ENCODE measurements at regions not wholly inside any gene's neighbourhood (a gene's known extent, or its start where the extent isn't known, plus 50 kb on each side); places are given as distances from the start of the nearest gene placed in this dataset.
"Not testable (repeated sequence)": the region's sequence is repeated elsewhere in the genome, so short reads cannot be mapped to it uniquely, and the experiment has no call there.

DNA sequence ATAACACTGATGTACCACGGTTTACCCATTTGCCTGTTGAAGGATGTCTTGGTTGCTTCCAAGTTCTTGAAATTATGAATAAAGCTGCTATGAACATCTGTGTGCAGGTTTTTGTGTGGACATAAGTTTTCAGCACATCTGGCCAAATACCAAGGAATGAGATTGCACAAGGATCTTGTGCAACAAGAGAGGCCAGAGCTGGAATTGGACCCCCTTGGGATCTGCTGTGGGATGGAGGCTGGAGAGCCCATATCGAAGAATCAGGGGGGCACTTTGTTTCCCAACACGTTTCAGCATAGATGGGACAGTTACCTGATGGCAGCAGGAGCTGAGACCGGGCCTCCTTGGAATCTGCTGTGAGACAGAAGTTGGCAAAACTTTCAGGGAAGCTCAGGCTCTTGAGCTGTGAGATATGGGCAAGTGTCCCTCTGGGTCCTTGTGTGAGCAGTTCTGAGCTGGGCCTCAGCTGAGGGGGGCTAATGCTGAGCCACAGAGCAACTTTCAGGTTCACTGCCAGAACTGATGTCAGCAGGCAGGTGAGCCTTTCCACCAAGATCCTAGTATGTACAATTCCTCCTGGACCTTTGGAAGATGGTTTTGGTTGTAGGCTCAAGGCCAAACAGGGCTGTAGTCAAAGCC lies 115.2 kb upstream of the RAB18 start:
- DNase-seq: no peak

DNA sequence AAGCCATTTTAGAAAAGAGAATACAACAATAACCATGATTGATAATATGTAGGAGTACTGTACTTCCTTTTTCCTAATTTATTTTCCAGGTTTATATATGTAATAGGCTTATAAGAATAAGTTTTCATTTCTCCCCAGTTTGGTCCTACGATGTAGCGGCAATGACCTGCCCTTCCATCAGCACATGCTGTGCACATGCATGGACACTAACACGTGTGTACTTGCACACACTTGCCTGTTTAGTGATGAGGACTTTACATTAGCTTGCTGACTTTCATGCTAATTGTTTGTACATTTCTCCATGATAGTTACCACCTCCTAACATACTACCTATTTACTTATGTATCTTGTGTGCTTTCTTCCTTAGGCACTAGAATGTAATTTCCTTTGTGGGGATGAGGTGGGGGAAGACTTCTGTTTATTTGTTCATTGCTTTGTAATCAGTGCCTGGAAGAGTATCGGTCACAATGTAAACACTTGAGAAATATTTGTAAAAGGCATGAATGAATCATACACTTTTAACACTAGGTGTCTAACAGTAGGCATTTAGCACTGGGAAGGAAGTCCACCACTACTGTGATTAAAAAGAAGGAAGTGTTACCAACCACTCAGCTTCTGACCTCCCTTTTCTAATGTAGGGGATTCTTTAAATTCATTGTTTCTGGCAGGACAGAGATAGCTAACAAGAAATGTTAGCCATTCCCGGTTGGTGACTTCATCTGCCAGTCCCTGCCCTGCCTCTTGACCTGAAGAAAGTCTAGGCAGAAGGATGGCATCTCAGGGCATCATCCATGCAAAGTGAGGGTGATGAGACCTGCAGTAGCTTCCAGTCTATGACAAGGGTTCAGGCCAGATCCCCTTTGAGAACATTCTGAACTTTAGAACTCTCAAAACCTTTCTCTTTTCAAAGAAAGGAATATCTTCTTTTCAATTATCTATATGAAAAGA lies 120.2 kb upstream of the RAB18 start:
- DNase-seq: no peak

- DNase-seq: no peak
Observed at GRCh38 chr10:27382176-27382575, 121.9 kb upstream of the RAB18 start.

DNA sequence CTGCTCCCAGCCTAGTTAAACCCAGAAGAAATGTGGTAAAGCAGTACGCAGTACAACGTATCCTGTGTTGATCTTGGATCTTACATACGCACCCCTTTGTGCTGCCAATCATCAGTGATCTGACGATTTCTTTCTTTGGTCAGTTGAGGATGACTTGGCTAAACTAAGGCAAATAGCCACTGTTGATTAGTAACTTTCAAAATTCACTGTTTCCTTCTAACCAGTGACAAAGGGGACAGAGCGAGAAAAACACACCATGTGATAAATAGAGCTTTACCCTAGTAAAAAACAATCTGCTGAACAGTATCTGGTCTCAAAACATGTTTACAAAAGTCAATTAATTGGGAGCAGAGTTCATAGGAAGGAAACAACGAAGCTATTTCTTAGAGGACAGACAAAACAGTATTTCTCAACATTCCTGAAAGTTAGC lies 123.2 kb upstream of the RAB18 start:
- DNase-seq: no peak

DNA sequence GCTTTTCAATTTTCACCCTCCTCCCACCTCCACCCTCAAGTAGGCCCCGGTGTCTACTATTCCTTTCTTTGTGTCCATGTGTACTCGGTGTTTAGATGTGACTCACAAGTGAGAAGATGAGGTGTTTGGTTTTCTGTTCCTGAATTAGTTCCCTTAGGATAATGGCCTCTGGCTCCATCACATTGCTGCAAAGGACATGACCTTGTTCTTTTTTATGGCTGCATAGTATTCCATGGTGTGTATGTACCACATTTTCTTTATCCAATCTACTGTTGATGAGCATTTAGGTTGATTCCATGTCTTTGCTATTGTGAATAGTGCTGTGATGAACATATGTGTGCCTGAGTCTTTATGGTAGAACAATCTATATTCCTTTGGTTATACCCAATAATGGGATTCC lies 125.1 kb upstream of the RAB18 start:
- DNase-seq: not testable (repeated sequence)

DNA sequence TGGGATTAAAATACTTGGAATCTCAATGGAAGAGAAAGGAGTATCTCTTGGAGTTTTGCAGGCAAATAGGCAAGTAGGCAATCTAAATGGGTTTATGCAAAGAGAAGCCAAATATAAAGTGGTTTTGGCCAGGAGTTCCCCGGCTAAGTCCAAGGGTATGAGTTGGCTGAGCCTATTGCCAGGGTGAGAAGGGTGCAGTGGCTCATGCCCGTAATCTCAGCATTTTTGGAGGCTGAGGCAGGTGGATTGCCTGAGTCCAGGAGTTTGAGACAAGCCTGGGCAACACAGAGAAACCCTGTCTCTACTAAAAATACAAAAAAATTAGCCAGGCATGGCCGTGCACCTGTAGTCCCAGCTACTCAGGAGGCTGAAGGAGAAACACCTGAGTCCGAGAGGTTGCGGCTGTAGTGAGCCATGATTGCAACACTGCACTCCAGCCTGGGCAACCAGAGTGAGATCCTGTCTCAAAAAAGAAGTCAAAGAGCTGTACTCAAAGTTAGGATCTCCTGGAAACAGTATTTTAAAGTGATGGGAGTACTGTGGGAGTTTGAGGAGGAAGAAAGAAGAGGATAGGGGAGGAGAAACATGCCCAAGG lies 130.4 kb upstream of the RAB18 start:
- no peak for DNase-seq

- no peak for DNase-seq
Observed at GRCh38 chr10:27372095-27372494, 131.5 kb upstream of the ACBD5 start.

GRCh38 chr10:27371375-27371774 lies 130.8 kb upstream of the ACBD5 start:
- DNase-seq: not testable (repeated sequence)

- DNase-seq: no peak
Observed at GRCh38 chr10:27369880-27370279, 129.3 kb upstream of the ACBD5 start.

DNA sequence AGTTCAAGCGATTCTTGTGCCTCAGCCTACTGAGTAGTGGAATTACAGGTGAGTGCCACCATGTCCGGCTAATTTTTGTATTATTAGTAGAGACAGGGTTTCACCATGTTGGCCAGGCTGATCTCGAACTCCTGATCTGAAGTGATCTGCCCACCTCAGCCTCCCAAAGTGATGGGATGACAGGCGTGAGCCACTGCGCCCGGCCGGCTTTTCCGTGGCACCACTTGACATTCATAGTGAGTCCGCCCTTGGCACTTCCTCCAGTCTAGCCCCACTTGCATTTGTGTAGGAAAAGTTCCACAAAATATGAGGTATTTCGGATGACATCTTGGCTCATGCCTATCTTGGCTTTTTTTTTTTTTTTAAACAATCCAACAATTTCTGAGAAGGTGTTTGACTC lies 128.1 kb upstream of the ACBD5 start:
- no peak for DNase-seq

DNA sequence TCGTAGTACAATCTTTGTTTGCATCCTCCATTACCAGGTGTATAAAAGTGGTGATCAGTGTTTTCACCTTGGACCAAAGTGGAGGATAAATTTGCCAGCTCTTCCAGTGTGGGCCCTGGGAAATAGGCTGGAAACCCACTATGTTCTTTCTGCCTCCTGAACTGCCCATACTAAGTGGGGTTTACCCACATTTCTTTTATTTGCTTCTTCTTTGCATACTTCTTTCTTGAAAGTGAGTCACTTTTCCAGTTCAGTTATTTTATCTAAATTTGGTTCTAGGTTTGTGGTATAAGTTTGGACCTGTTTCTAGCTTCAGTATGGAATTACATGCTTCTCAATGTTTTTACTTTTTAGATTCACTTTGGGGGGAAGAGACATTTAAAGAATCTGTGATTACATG lies 126.2 kb upstream of the ACBD5 start:
- DNase-seq: no peak

GRCh38 chr10:27364028-27364427 lies 123.4 kb upstream of the ACBD5 start:
- DNase-seq: no peak

DNA sequence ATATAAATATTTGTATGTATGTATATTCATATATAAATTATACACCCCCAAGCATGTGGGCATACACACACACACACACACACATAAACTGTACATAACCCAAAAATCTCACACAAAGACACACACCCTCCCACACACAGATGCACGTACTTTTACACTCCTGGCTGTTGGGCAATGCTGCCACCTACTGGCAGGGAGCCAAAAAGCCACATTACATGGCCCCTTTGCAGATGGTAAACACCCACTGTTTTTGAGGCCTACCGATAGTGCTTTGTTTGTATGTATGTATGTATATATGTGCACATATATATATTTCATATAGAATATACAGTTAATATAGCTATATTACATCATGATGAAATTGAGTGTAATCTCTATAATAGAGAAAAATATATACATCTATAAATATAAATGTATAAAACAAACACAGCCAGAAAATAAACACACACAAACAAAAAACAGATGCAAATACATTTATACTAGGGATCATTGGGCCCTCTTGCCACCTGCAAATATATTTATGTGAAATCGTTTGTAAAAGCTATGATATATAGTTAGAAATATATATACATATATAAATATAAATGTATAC lies 120.1 kb upstream of the ACBD5 start:
- DNase-seq: peak; percentile 47

- no peak for DNase-seq
Observed at GRCh38 chr10:27359792-27360355, 119.3 kb upstream of the ACBD5 start.

GRCh38 chr10:27356738-27357137 lies 116.1 kb upstream of the ACBD5 start:
- no peak for DNase-seq

- DNase-seq: no peak
Observed at GRCh38 chr10:27355918-27356573, 115.4 kb upstream of the ACBD5 start.

- DNase-seq: not testable (repeated sequence)
Observed at GRCh38 chr10:27354643-27355270, 114.2 kb upstream of the ACBD5 start.

GRCh38 chr10:27354100-27354499 lies 113.5 kb upstream of the ACBD5 start:
- DNase-seq: not testable (repeated sequence)

- no peak for DNase-seq
Observed at GRCh38 chr10:27349987-27350386, 109.4 kb upstream of the ACBD5 start.

GRCh38 chr10:27347827-27348207 lies 107.2 kb upstream of the ACBD5 start:
- DNase-seq: not testable (repeated sequence)

DNA sequence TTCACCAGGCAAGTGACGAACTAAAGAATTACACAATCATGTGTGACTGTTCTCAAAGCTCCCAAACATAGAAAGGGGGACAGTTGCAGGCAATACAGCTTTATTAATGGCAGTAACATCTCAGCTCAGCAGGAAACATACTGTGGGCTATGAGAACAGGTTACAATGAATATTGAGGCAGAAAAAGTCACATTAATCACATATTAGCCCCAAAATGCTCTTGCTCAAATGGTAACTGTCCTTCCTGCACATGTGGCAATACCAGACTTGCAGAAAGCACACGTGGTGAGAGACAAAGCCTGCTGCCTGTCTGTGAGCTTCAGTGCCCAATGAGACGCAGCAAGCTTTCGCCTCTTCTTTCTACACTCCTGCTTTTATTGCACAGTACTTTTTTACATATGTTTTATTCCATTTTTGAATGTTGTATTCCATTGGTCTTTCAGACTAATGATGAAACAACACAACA lies 104.9 kb upstream of the ACBD5 start:
- DNase-seq: no peak

Measured in NCI-H2107 (cell line).